CD4-positive, alpha-beta T cell (primary cell): ENCODE measurements at regions not wholly inside any gene's neighbourhood (a gene's known extent, or its start where the extent isn't known, plus 50 kb on each side); places are given as distances from the start of the nearest gene placed in this dataset.

Experiments used
- ATAC-seq: fragments of 200-7000 bp; cut with Tn5 transposase; one replicate; pipeline ENCODE4 v1.10.0; 2022; ENCODE audit warnings: mild to moderate bottlenecking; ENCODE audit not compliant: poor library complexity
- CTCF ChIA-PET: fragments of 350-600 bp; sonication (Branson Sonifier 250); formaldehyde crosslinking; loops from one replicate; lab custom pipeline; 2021; ENCODE audit warnings: antibody characterized with exemption, inconsistent platforms; lab: Charles Lee
- POLR2A ChIA-PET: fragments of 350-600 bp; sonication (Branson Sonifier 250); formaldehyde crosslinking; loops from one replicate; lab custom pipeline; 2021; ENCODE audit warnings: antibody characterized with exemption, inconsistent platforms; lab: Charles Lee
- DNase-seq, 14 experiments: peaks; one replicate each; pipeline ENCODE4 v3.0.0-alpha.2; 2013 to 2020; ENCODE audit warnings: mixed read lengths in 2 of 14
- H3K27ac ChIP-seq, 2 donors: one replicate each; pipeline versions ENCODE4 v1.5.1 to v1.7.0; 2013; ENCODE audit warnings: low read length in 2 of 2, low read depth in 1 of 2, mild to moderate bottlenecking in 1 of 2
- H3K27me3 ChIP-seq, 2 experiments: 1 replicate in 1 of 2; 2 replicates in 1 of 2; pipeline versions ENCODE4 v1.6.1 to v1.7.0; 2013; ENCODE audit warnings: low read length in 2 of 2, control low read depth in 1 of 2, mild to moderate bottlenecking in 1 of 2, moderate library complexity in 1 of 2; ENCODE audit not compliant: insufficient read depth in 2 of 2, control insufficient read depth in 1 of 2
- H3K36me3 ChIP-seq: one replicate; pipeline ENCODE4 v1.6.1; 2013; ENCODE audit warnings: low read length, control low read depth; ENCODE audit not compliant: insufficient read depth
- H3K4me1 ChIP-seq: one replicate; pipeline ENCODE4 v1.6.1; 2013; ENCODE audit warnings: low read length, control low read depth; ENCODE audit not compliant: insufficient read depth
- H3K4me3 ChIP-seq: one replicate; pipeline ENCODE4 v1.5.1; 2013; ENCODE audit warnings: mild to moderate bottlenecking, low read length, moderate library complexity
- H3K9me3 ChIP-seq, 2 experiments: 1 replicate in 1 of 2; 2 replicates in 1 of 2; pipeline versions ENCODE4 v1.6.1 to v1.7.0; 2013; ENCODE audit warnings: low read length in 2 of 2, mild to moderate bottlenecking in 2 of 2, control low read depth in 1 of 2, moderate library complexity in 1 of 2; ENCODE audit not compliant: control insufficient read depth in 1 of 2, insufficient read depth in 1 of 2
- H3K27ac Mint-ChIP-seq: one replicate; pipeline ENCODE4 v1.8.0; 2020; ENCODE audit warnings: mixed read lengths
- H3K27me3 Mint-ChIP-seq: one replicate; pipeline ENCODE4 v1.8.0; 2021; ENCODE audit warnings: mixed read lengths
- H3K36me3 Mint-ChIP-seq: one replicate; pipeline ENCODE4 v1.8.0; 2021; ENCODE audit warnings: low read depth, mixed read lengths
- H3K4me1 Mint-ChIP-seq: one replicate; pipeline ENCODE4 v1.8.0; 2021; ENCODE audit warnings: low read depth, mixed read lengths
- H3K4me3 Mint-ChIP-seq: one replicate; pipeline ENCODE4 v1.8.0; 2020; ENCODE audit warnings: mild to moderate bottlenecking, mixed read lengths
- H3K9me3 Mint-ChIP-seq: one replicate; pipeline ENCODE4 v1.8.0; 2020; ENCODE audit warnings: mixed read lengths
- CTCF ChIP-seq: fragments of 200-600 bp; IDR thresholded peaks from one replicate; pipeline ENCODE4 v1.8.0; 2022; ENCODE audit warnings: antibody characterized with exemption, mild to moderate bottlenecking
- intact Hi-C, 2 experiments: fragments of 100-400 bp; cut with DNase I in 1 of 2; cut with micrococcal nuclease in 1 of 2; formaldehyde crosslinking; loops; one replicate each; pipeline versions ENCODE4 v1.15.1 to v1.9.0; 2023 to 2025; cut with DNase I, micrococcal nuclease

GRCh38 chr4:181350615-181351415 is 892.4 kb upstream of the TENM3 start:
- no peak overlapping the region for H3K27ac Mint-ChIP-seq
- intact Hi-C loops = no loop called here

GRCh38 chr4:181364504-181364903 is 878.7 kb upstream of the TENM3 start:
- H3K27ac Mint-ChIP-seq = no peak overlapping the region

More at GRCh38 chr4:181350615-181351415, 892.4 kb upstream of the TENM3 start:
- Mint-ChIP-seq H3K36me3 (no peaks in the 10 kb centered on the region), H3K9me3 (peaks cover 7% of the 10 kb centered on the region), H3K4me1 (no peaks in the 10 kb centered on the region), H3K4me3 (no peak overlapping the region), H3K27me3 (no peaks in the 10 kb centered on the region)
- H3K9me3 ChIP-seq = peaks cover 0 to 3% of the 10 kb centered on the region in 2 experiments
- TF ChIP-seq CTCF = no peak
- ATAC-seq (no peak), DNase-seq (no peak)
- no peaks in the 10 kb centered on the region for H3K36me3 ChIP-seq
- CTCF ChIA-PET = no interaction called here
- H3K4me3 ChIP-seq = no peak overlapping the region
- no peak overlapping the region for H3K27ac ChIP-seq
- no peaks in the 10 kb centered on the region for H3K4me1 ChIP-seq
- no peaks in the 10 kb centered on the region for H3K27me3 ChIP-seq
- POLR2A ChIA-PET = no interaction called here

GRCh38 chr4:181365671-181366070 is 877.5 kb upstream of the TENM3 start:
- Mint-ChIP-seq H3K27ac (no peak overlapping the region), H3K4me1 (no peaks in the 10 kb centered on the region), H3K27me3 (no peaks in the 10 kb centered on the region), H3K36me3 (no peaks in the 10 kb centered on the region), H3K4me3 (no peak overlapping the region), H3K9me3 (peaks cover 2% of the 10 kb centered on the region)
- Histone ChIP-seq H3K27ac (no peak overlapping the region), H3K36me3 (no peaks in the 10 kb centered on the region), H3K27me3 (no peaks in the 10 kb centered on the region), H3K9me3 (no peaks in the 10 kb centered on the region), H3K4me3 (no peak overlapping the region), H3K4me1 (no peaks in the 10 kb centered on the region)
- intact Hi-C loops = no loop called here
- CTCF ChIA-PET = no interaction called here
- no peak for DNase-seq
- no peak for ATAC-seq
- TF ChIP-seq CTCF = no peak
- POLR2A ChIA-PET = no interaction called here

More at GRCh38 chr4:181364504-181364903, 878.7 kb upstream of the TENM3 start:
- no peak overlapping the region for H3K4me3 Mint-ChIP-seq
- no peak for TF ChIP-seq CTCF
- no peak overlapping the region for H3K27ac ChIP-seq
- no peaks in the 10 kb centered on the region for H3K4me1 Mint-ChIP-seq
- no peaks in the 10 kb centered on the region for H3K4me1 ChIP-seq
- no peaks in the 10 kb centered on the region for H3K9me3 ChIP-seq
- ChIA-PET CTCF (no interaction called here), POLR2A (no interaction called here)
- H3K27me3 ChIP-seq = no peaks in the 10 kb centered on the region
- ATAC-seq (no peak), DNase-seq (no peak)
- peaks cover 2% of the 10 kb centered on the region for H3K9me3 Mint-ChIP-seq
- no peaks in the 10 kb centered on the region for H3K36me3 Mint-ChIP-seq
- no peak overlapping the region for H3K4me3 ChIP-seq
- no peaks in the 10 kb centered on the region for H3K27me3 Mint-ChIP-seq
- intact Hi-C loops = no loop called here
- no peaks in the 10 kb centered on the region for H3K36me3 ChIP-seq
